ENCODE measurements at regions not wholly inside any gene's neighbourhood (a gene's known extent, or its start where the extent isn't known, plus 50 kb on each side); places are given as distances from the start of the nearest gene placed in this dataset.

DNA sequence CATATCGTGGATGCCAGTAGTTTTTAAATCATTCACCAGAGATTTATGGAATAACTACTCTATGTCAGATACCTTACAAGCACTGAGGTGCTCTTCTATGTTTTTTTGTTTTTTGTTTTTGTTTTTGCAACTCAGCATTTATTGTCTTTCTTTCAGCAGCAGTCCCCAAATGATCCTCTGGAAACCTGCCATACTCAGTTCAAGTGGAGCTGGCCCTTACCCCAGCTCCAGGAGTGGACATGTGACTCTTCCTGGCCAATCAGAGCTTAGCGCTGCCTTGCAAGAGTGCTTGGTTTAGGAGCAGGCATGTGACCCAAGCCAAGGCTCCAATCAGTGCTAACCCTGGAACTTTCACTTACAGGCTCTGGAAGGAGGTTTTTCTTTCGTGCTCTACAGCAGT, 356.6 kb upstream of the ZMIZ1 start:
- Histone ChIP-seq H3K79me2 (ENCODE audit: control insufficient read depth, insufficient read depth, low read length) (no peaks in the 10 kb centered on the region), H3K36me3 (ENCODE audit: control insufficient read depth, insufficient read depth, low read length) (no peaks in the 10 kb centered on the region), H3K9me3 (ENCODE audit: control insufficient read depth, insufficient read depth, low read depth, low read length) (no peaks in the 10 kb centered on the region), H3K27ac (ENCODE audit: insufficient read depth, low read length) (no peak overlapping the region), H3K4me1 (ENCODE audit: control insufficient read depth, extremely low read depth, insufficient read depth, low read length) (no peaks in the 10 kb centered on the region), H3K4me3 (replicated peaks in 1 of 4; ENCODE audit: control extremely low read depth in 1 of 4, insufficient read depth in 1 of 4, low read depth in 3 of 4, low read length in 4 of 4) (no peak overlapping the region), H4K20me1 (ENCODE audit: control insufficient read depth, extremely low read depth, insufficient read depth, low read length) (no peaks in the 10 kb centered on the region), H3K4me2 (ENCODE audit: extremely low read depth, insufficient read depth, low read length) (no peak overlapping the region), H3K27me3 (ENCODE audit: control insufficient read depth, insufficient read depth, low read length) (no peaks in the 10 kb centered on the region), H3K9ac (ENCODE audit: insufficient read depth, low read length) (no peak overlapping the region), H2AFZ (ENCODE audit: low read length) (no peak overlapping the region)
- DNase-seq (ENCODE audit: low read depth in 2 of 2) = no peak
- no peak for TF ChIP-seq EZH2 (IDR thresholded peaks at IDR 0.05; ENCODE audit: low read length, missing control alignments)
- TF ChIP-seq, protein P1, sequence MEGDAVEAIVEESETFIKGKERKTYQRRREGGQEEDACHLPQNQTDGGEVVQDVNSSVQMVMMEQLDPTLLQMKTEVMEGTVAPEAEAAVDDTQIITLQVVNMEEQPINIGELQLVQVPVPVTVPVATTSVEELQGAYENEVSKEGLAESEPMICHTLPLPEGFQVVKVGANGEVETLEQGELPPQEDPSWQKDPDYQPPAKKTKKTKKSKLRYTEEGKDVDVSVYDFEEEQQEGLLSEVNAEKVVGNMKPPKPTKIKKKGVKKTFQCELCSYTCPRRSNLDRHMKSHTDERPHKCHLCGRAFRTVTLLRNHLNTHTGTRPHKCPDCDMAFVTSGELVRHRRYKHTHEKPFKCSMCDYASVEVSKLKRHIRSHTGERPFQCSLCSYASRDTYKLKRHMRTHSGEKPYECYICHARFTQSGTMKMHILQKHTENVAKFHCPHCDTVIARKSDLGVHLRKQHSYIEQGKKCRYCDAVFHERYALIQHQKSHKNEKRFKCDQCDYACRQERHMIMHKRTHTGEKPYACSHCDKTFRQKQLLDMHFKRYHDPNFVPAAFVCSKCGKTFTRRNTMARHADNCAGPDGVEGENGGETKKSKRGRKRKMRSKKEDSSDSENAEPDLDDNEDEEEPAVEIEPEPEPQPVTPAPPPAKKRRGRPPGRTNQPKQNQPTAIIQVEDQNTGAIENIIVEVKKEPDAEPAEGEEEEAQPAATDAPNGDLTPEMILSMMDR (conservative IDR thresholded peaks at IDR 0.05 in 1 of 2, IDR thresholded peaks at IDR 0.05 in 1 of 2; ENCODE audit: low read depth in 1 of 2, low read length in 2 of 2) = no peak

DNA sequence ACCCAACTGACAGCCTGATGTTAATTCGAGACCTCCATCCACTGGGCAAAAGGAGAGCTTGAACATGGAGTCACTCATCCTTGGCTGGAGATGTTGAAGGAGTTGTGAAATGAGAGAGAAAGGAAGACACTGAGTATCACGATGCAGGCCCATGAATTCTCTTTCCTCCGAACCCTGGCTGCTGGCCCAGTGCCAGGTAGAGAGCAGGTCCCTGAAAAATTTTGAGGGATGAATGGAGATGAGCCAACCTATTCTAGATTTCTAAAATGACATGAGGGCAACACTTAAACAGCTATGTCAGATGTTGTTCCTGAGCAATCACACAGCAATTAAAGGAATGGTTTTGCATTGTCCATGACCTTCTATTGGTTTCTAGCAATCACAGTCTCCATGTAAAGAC, 355.1 kb upstream of the ZMIZ1 start:
- H3K27ac ChIP-seq (ENCODE audit: insufficient read depth, low read length) = no peak overlapping the region
- H3K36me3 ChIP-seq (ENCODE audit: control insufficient read depth, insufficient read depth, low read length) = no peaks in the 10 kb centered on the region
- H3K9ac ChIP-seq (ENCODE audit: insufficient read depth, low read length) = no peak overlapping the region
- H3K79me2 ChIP-seq (ENCODE audit: control insufficient read depth, insufficient read depth, low read length) = no peaks in the 10 kb centered on the region
- no peaks in the 10 kb centered on the region for H3K4me1 ChIP-seq (ENCODE audit: control insufficient read depth, extremely low read depth, insufficient read depth, low read length)
- no peak overlapping the region for H3K4me2 ChIP-seq (ENCODE audit: extremely low read depth, insufficient read depth, low read length)
- no peaks in the 10 kb centered on the region for H3K27me3 ChIP-seq (ENCODE audit: control insufficient read depth, insufficient read depth, low read length)
- H4K20me1 ChIP-seq (ENCODE audit: control insufficient read depth, extremely low read depth, insufficient read depth, low read length) = no peaks in the 10 kb centered on the region
- no peaks in the 10 kb centered on the region for H3K9me3 ChIP-seq (ENCODE audit: control insufficient read depth, insufficient read depth, low read depth, low read length)
- no peak for DNase-seq (ENCODE audit: low read depth in 2 of 2)
- TF ChIP-seq, protein P1 (conservative IDR thresholded peaks at IDR 0.05 in 1 of 2, IDR thresholded peaks at IDR 0.05 in 1 of 2; ENCODE audit: low read depth in 1 of 2, low read length in 2 of 2) = no peak
- no peak for TF ChIP-seq EZH2 (IDR thresholded peaks at IDR 0.05; ENCODE audit: low read length, missing control alignments)
- no peak overlapping the region for H2AFZ ChIP-seq (ENCODE audit: low read length)
- H3K4me3 ChIP-seq (replicated peaks in 1 of 4; ENCODE audit: control extremely low read depth in 1 of 4, insufficient read depth in 1 of 4, low read depth in 3 of 4, low read length in 4 of 4) = no peak overlapping the region

DNA sequence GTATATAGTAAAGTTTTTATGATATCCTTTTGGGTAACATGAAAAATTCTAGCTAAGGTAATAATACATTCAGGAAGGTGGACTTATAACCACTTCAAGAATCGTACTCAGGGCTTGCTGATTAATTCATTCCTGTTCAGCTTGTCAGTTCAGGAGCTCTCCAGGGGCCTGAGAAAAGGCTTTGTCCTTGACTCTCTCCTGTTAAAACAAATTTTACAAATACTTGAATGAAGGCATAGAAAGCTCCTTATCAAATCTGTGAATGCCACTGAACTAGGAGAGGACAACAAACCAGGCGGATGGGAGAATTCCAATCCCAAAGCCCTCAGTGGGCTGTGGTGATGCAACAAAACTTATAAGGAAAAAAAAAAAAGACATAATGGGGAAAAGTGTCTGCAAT, 354.5 kb upstream of the ZMIZ1 start:
- H3K4me2 ChIP-seq (ENCODE audit: extremely low read depth, insufficient read depth, low read length) = no peak overlapping the region
- TF ChIP-seq EZH2 (IDR thresholded peaks at IDR 0.05; ENCODE audit: low read length, missing control alignments) = no peak
- TF ChIP-seq, protein P1 (conservative IDR thresholded peaks at IDR 0.05 in 1 of 2, IDR thresholded peaks at IDR 0.05 in 1 of 2; ENCODE audit: low read depth in 1 of 2, low read length in 2 of 2) = no peak
- H3K27ac ChIP-seq (ENCODE audit: insufficient read depth, low read length) = no peak overlapping the region
- H3K4me3 ChIP-seq (replicated peaks in 1 of 4; ENCODE audit: control extremely low read depth in 1 of 4, insufficient read depth in 1 of 4, low read depth in 3 of 4, low read length in 4 of 4) = no peak overlapping the region
- no peaks in the 10 kb centered on the region for H3K79me2 ChIP-seq (ENCODE audit: control insufficient read depth, insufficient read depth, low read length)
- no peak overlapping the region for H3K9ac ChIP-seq (ENCODE audit: insufficient read depth, low read length)
- no peak overlapping the region for H2AFZ ChIP-seq (ENCODE audit: low read length)
- H3K27me3 ChIP-seq (ENCODE audit: control insufficient read depth, insufficient read depth, low read length) = no peaks in the 10 kb centered on the region
- no peaks in the 10 kb centered on the region for H4K20me1 ChIP-seq (ENCODE audit: control insufficient read depth, extremely low read depth, insufficient read depth, low read length)
- no peak for DNase-seq (ENCODE audit: low read depth in 2 of 2)
- no peaks in the 10 kb centered on the region for H3K9me3 ChIP-seq (ENCODE audit: control insufficient read depth, insufficient read depth, low read depth, low read length)
- H3K4me1 ChIP-seq (ENCODE audit: control insufficient read depth, extremely low read depth, insufficient read depth, low read length) = no peaks in the 10 kb centered on the region
- no peaks in the 10 kb centered on the region for H3K36me3 ChIP-seq (ENCODE audit: control insufficient read depth, insufficient read depth, low read length)
